NCI-H1694 treated with DMSO at 0.1 percent for 48 hours (cell line): ENCODE measurements at regions not wholly inside any gene's neighbourhood (a gene's known extent, or its start where the extent isn't known, plus 50 kb on each side); places are given as distances from the start of the nearest gene placed in this dataset.

Experiments
- DNase-seq: peaks from one replicate; lab custom pipeline; 2025; lab: John Stamatoyannopoulos, UW

- no peak for DNase-seq
Observed at GRCh38 chr5:54743581-54743980, 226.0 kb downstream of the SNX18 start.

GRCh38 chr5:54742417-54742891 is 224.9 kb downstream of the SNX18 start:
- DNase-seq: no peak

DNA sequence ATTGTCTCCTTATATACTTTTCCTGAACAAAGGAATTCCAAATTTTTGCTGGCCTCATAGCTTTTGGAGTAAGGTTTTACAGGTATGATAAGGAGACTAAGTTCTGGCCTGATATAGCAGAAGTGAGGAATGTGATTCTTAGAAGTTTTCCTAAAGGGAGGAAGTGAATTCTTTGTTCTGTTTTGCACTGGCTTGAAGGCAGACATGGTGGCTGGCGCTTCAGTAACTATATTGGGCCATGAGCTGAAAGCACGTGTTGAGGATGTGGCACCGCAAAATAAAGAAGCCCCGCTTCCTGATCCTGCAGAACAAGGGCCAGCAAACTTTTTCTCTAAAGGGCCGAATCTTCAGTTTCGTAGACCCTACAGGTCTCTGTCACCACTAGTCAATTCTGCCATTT is 224.2 kb downstream of the SNX18 start:
- no peak for DNase-seq

DNA sequence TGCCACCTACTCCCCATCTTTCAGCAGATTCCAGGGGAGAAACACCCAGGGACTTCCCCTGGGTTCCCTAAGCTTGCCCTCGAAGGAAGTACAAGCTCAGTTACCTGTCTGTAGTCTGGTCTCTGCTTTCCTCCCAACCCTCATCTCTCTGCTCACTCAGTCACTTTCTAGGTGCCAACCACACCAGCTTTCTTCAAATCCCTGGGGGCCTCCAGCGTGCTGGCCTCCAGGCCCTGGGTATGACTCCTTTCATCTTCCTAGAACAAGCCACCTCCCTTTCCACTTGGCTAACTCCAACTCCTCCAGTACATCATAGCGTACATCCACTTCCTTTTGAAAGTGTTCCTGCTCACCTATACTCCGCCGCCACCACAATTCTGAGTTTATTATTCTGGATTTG is 222.6 kb downstream of the SNX18 start:
- no peak for DNase-seq

- DNase-seq: no peak
Observed at GRCh38 chr5:54739371-54739770, 221.8 kb downstream of the SNX18 start.

GRCh38 chr5:54738973-54739367 is 221.4 kb downstream of the SNX18 start:
- no peak for DNase-seq

DNA sequence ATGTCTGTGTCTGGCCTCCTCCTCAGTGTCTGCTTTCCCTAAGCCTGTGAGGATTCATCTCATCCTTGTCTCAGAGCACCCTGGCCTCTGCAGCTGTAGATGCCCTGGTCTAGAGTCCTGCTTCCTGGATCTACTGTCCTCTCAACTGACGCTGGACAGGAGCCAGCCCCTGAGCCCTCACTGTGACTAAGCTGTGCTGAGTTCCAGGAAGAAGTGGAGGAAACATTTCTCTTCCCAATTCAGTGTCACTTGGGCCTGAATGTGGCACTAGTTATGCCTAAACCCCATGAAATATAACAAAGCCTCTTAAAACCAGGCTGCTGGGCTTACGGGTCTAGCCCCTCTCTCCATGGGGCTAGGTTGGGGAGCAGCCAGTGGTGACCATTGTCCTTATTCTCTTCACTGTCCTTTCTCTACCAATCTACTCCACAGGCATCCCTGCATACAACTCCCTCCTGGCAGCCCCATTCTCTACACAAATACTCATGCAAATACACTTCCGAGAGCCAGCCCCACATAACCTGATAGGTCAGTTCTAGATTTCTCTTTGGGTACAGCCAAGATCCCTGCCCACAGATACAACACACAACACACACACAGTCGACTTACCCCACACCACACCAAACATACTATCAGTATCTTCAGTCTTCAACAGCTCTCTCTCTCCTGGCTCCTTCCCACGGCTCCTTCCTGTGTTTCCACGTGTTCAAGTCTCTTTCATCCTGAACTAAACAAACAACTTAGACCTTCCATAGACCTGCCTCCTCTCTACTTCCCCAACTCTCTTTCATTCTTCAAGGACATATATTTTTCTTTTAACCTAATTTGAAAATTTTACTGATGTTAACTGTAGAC is 220.8 kb downstream of the SNX18 start:
- DNase-seq: no peak

DNA sequence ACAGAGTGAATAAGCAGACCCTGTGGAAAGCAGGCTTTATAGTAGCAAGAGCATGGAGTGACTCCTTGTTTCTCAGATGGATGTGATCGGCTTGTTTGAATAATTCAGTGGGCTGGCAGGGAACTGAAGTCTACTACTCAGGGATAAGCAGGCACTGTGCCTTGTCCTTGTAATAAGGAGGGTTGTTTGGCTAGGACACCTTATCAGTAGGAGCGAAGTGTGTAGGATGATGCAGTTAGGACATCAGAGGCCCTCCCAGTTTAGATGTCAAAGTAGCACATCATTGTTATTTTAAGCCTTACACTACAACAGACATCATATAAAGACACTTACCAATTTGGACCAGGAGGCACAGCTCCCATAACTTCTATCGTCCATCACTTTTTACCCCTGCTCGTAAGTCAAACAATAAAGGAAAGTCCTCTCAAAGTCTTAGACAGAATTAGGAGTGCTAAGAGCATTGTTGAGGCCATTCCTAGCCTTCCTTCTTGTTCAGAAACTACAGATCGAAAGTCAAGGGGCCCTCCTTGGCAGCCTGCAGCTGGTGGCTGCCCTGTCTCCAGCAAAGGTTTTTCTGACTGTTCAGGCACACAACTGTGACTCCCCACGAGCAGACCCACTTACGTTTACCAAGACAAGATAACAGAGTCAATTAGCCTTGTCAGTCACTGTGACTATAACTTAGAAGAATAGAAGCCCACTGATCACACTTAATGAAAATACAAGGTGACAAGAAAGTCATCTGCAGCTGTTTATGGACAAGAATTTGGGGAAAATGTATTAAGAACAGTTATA is 218.6 kb downstream of the SNX18 start:
- no peak for DNase-seq

DNA sequence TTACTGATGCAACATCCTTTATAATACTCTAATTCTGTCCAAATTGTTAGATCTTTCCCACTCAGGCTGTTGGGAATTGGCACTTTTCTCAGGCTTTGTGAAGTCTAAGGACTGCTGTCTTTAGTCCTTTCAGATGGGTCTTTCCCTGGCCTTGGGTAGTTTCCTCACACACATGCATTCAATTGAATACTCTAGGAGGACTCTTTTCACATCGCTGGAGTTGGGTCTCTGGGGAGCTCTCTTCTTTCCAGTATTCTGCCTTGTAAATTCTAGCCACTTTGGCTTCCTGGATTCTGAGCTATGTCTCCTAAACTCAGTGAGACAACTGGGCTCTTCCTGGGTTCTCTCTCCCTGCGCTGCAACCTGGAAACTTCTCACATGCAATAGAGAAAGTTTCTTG is 215.5 kb downstream of the SNX18 start:
- DNase-seq: no peak

- no peak for DNase-seq
Observed at GRCh38 chr5:54732108-54732507, 214.5 kb downstream of the SNX18 start.

DNA sequence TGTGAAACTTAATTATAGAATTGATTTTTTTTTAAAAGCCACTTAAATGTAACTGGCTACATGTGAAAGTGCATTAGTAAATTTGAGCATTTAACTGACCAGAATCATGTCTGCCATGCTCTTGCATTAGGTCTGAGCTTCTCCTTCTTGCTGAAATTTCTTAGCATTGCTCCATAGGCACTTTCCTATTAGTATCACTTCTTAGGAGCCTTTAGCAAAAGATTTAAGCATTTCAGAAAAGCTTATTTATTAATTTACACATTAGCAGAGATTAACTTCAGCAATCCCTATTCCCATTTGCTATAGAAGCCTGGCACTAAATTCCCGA is 211.0 kb downstream of the SNX18 start:
- no peak for DNase-seq

- DNase-seq: no peak
Observed at GRCh38 chr5:54727874-54728587, 210.5 kb downstream of the SNX18 start.

- no peak for DNase-seq
Observed at GRCh38 chr5:54725391-54726280, 208.1 kb downstream of the SNX18 start.

GRCh38 chr5:54722846-54723433 is 205.4 kb downstream of the SNX18 start:
- DNase-seq: no peak

- no peak for DNase-seq
Observed at GRCh38 chr5:54721951-54722654, 204.5 kb downstream of the SNX18 start.

- no peak for DNase-seq
Observed at GRCh38 chr5:54721116-54721515, 203.6 kb downstream of the SNX18 start.

- DNase-seq: no peak
Observed at GRCh38 chr5:54720341-54720740, 202.8 kb downstream of the SNX18 start.

- DNase-seq: no peak
Observed at GRCh38 chr5:54719384-54720283, 202.1 kb downstream of the SNX18 start.

- DNase-seq: peak; percentile 19
Observed at GRCh38 chr5:54718656-54719055, 201.1 kb downstream of the SNX18 start.

- no peak for DNase-seq
Observed at GRCh38 chr5:54717870-54718269, 200.3 kb downstream of the SNX18 start.
